ENCODE measurements at regions not wholly inside any gene's neighbourhood (a gene's known extent, or its start where the extent isn't known, plus 50 kb on each side); places are given as distances from the start of the nearest gene placed in this dataset.

DNA sequence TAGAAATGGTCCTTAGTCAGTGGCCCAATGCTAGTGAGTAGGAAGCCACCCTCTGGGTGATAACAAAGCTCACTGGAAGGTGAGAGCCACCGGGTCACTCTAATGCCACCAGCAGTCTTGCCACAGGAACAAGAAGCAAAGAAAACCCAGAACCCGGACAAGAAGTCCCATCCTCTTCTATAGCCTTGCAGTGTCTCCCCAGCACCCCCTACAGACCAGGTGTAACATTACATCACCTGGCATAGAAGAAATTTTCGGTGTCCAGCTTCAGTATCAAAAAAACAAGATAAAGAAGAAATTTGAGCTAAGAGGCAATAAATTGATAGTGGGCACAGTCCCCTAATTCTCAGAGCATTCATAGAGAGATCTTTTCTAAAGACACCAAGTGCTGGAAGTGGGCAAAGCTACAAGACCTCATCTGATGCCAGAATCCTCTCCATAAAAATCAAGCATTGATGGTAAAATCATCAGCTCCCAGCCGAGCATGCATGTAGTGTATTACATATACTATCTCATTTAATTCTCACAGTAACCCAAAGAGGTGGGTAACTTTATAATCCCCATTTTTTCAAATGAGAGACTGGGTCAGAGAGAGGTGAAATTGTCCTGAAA is 491.0 kb downstream of the MATN1 start:
- no peak overlapping the region for H3K4me2 ChIP-seq
- ChIA-PET CTCF (interaction anchor here (0.6 kb wide), 1 partner anchor 67 kb away, joined by 3 read pairs; no protein-coding TSS in a partner anchor), POLR2A (no interaction called here)
- peak; percentile 5 to 6 for DNase-seq (ENCODE audit: low read depth in 1 of 2, low spot score in 1 of 2)
- H3K9me3 ChIP-seq = no peaks in the 10 kb centered on the region
- ATAC-seq = no peak
- no peaks in the 10 kb centered on the region for H3K4me1 ChIP-seq
- H3K4me3 ChIP-seq = no peak overlapping the region
- no peak for FAIRE-seq
- TF ChIP-seq SMC3 (IDR thresholded peaks at IDR 0.05) = no peak
- TF ChIP-seq RAD21 (conservative IDR thresholded peaks at IDR 0.05 in 1 of 2, IDR thresholded peaks at IDR 0.05 in 1 of 2) = peak; percentile 14 to 42; a peak in 2 of 5 replicates
- TF ChIP-seq, protein P1, sequence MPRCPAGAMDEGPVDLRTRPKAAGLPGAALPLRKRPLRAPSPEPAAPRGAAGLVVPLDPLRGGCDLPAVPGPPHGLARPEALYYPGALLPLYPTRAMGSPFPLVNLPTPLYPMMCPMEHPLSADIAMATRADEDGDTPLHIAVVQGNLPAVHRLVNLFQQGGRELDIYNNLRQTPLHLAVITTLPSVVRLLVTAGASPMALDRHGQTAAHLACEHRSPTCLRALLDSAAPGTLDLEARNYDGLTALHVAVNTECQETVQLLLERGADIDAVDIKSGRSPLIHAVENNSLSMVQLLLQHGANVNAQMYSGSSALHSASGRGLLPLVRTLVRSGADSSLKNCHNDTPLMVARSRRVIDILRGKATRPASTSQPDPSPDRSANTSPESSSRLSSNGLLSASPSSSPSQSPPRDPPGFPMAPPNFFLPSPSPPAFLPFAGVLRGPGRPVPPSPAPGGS (IDR thresholded peaks at IDR 0.05) = no peak
- TF ChIP-seq, protein P2, sequence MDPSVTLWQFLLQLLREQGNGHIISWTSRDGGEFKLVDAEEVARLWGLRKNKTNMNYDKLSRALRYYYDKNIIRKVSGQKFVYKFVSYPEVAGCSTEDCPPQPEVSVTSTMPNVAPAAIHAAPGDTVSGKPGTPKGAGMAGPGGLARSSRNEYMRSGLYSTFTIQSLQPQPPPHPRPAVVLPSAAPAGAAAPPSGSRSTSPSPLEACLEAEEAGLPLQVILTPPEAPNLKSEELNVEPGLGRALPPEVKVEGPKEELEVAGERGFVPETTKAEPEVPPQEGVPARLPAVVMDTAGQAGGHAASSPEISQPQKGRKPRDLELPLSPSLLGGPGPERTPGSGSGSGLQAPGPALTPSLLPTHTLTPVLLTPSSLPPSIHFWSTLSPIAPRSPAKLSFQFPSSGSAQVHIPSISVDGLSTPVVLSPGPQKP (IDR thresholded peaks at IDR 0.05; ENCODE audit: low read depth, low read length) = no peak
- no peak for TF ChIP-seq KDM5A (IDR thresholded peaks at IDR 0.05)
- no peak for TF ChIP-seq ZFP36 (IDR thresholded peaks at IDR 0.05; ENCODE audit: borderline replicate concordance, partially characterized antibody)
- no peak for TF ChIP-seq EP300 (IDR thresholded peaks at IDR 0.05)
- TF ChIP-seq, protein P3, sequence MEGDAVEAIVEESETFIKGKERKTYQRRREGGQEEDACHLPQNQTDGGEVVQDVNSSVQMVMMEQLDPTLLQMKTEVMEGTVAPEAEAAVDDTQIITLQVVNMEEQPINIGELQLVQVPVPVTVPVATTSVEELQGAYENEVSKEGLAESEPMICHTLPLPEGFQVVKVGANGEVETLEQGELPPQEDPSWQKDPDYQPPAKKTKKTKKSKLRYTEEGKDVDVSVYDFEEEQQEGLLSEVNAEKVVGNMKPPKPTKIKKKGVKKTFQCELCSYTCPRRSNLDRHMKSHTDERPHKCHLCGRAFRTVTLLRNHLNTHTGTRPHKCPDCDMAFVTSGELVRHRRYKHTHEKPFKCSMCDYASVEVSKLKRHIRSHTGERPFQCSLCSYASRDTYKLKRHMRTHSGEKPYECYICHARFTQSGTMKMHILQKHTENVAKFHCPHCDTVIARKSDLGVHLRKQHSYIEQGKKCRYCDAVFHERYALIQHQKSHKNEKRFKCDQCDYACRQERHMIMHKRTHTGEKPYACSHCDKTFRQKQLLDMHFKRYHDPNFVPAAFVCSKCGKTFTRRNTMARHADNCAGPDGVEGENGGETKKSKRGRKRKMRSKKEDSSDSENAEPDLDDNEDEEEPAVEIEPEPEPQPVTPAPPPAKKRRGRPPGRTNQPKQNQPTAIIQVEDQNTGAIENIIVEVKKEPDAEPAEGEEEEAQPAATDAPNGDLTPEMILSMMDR (IDR thresholded peaks at IDR 0.05) = peak; percentile 14; the same call in 2 of the 3 replicates
- TF ChIP-seq FOXS1 (CRISPR knock-in tag; IDR thresholded peaks at IDR 0.05) = no peak
- no peak for TF ChIP-seq CBX2 (IDR thresholded peaks at IDR 0.05; ENCODE audit: borderline replicate concordance, low read depth)
- H3K27ac ChIP-seq = no peak overlapping the region
- 10% methylated on average over 4 of the region's 4 CpGs for WGBS (ENCODE audit: missing lambda C conversion rate)

DNA sequence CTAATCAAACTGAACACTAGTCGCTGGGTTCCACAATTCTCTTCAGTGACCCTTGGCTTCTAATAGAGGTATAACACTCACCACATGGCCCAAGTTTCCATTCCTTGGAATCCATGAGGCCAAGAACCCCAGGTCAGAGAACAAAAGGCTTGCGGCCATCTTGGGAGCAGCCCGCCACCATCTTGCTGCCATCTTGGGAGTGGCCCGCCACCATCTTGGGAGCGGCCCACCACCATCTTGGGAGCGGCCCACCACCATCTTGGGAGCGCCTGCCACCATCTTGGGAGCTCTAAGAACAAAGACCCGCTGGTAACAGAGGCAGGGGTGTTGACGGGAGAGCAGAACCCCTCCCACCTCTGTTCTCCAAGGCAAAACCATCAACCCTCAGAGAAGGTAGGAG is 493.4 kb downstream of the MATN1 start:
- Histone ChIP-seq H3K4me3 (no peak overlapping the region), H3K4me2 (no peak overlapping the region), H3K4me1 (no peaks in the 10 kb centered on the region), H3K27ac (no peak overlapping the region), H3K9me3 (no peaks in the 10 kb centered on the region)
- FAIRE-seq = no peak
- TF ChIP-seq, protein P4, sequence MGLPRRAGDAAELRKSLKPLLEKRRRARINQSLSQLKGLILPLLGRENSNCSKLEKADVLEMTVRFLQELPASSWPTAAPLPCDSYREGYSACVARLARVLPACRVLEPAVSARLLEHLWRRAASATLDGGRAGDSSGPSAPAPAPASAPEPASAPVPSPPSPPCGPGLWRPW (IDR thresholded peaks at IDR 0.05) = no peak
- no peak for TF ChIP-seq FOSL2 (IDR thresholded peaks at IDR 0.05)
- TF ChIP-seq FOSL2 (CRISPR knock-in tag; IDR thresholded peaks at IDR 0.05) = no peak
- TF ChIP-seq, protein P5, sequence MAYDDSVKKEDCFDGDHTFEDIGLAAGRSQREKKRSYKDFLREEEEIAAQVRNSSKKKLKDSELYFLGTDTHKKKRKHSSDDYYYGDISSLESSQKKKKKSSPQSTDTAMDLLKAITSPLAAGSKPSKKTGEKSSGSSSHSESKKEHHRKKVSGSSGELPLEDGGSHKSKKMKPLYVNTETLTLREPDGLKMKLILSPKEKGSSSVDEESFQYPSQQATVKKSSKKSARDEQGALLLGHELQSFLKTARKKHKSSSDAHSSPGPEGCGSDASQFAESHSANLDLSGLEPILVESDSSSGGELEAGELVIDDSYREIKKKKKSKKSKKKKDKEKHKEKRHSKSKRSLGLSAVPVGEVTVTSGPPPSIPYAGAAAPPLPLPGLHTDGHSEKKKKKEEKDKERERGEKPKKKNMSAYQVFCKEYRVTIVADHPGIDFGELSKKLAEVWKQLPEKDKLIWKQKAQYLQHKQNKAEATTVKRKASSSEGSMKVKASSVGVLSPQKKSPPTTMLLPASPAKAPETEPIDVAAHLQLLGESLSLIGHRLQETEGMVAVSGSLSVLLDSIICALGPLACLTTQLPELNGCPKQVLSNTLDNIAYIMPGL (CRISPR knock-in tag; IDR thresholded peaks at IDR 0.05; ENCODE audit: borderline replicate concordance) = no peak
- TF ChIP-seq ZNF302 (CRISPR knock-in tag; IDR thresholded peaks at IDR 0.05) = no peak
- TF ChIP-seq, protein P2 (IDR thresholded peaks at IDR 0.05; ENCODE audit: low read depth, low read length) = no peak
- TF ChIP-seq GATA3 (IDR thresholded peaks at IDR 0.05; ENCODE audit: borderline replicate concordance) = no peak
- TF ChIP-seq, protein P3 (IDR thresholded peaks at IDR 0.05) = no peak
- no peak for TF ChIP-seq CHD2 (IDR thresholded peaks at IDR 0.05; ENCODE audit: low read length, partially characterized antibody)
- TF ChIP-seq RCOR1 (IDR thresholded peaks at IDR 0.05; ENCODE audit: low read depth, low read length) = no peak
- no peak for TF ChIP-seq ESRRA (IDR thresholded peaks at IDR 0.05; ENCODE audit: borderline replicate concordance, low read length)
- WGBS (ENCODE audit: missing lambda C conversion rate) = 90% methylated on average over 2 of the region's 9 CpGs
- CTCF ChIA-PET = no interaction called here
- ATAC-seq = no peak
- no peak for DNase-seq (ENCODE audit: low read depth in 1 of 2, low spot score in 1 of 2)
- POLR2A ChIA-PET = no interaction called here
